ENCODE measurements at regions not wholly inside any gene's neighbourhood (a gene's known extent, or its start where the extent isn't known, plus 50 kb on each side); places are given as distances from the start of the nearest gene placed in this dataset.

DNA sequence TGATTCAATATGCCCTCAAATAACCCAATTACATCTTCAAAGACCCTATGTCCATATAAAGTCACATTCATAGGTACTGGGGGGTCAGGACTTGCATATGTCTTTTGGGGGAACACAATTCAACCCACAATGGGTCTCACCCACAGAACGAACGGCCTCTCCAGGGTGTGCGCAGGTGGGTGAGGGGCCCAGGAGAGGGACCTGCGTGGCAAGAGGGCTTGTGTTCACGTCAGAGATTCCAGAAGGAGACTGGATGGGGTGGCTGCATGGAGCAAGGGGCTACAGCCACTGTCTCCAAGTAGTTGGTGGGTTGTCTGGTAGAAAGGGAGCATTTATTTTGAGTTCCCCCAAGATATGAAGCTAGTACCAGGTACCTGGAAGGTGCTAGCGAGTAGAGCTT, 212.2 kb downstream of the SEC14L1 start:
- H4K20me1 ChIP-seq (replicated peaks in 1 of 2; ENCODE audit: control insufficient read depth in 1 of 2, insufficient read depth in 2 of 2, low read length in 2 of 2) = peaks cover 0 to 3% of the 10 kb centered on the region in 2 experiments
- H3K23ac ChIP-seq (ENCODE audit: insufficient read length) = no peak overlapping the region
- H4K8ac ChIP-seq (ENCODE audit: extremely low read depth, insufficient read depth, low read length) = no peak overlapping the region
- no peak overlapping the region for H3K4me2 ChIP-seq (ENCODE audit: insufficient read depth in 1 of 2, low read depth in 2 of 2, low read length in 2 of 2)
- no peak overlapping the region for H2BK5ac ChIP-seq (ENCODE audit: low read depth, low read length)
- 0 out of 4 replicates have a peak, but pooled peaks cover 0 to 2% of the 10 kb centered on the region in 2 experiments for H3K79me2 ChIP-seq (ENCODE audit: control insufficient read depth in 1 of 2, insufficient read depth in 2 of 2, low read length in 2 of 2)
- no peaks in the 10 kb centered on the region for H3K23me2 ChIP-seq (ENCODE audit: low read depth, low read length)
- 90% methylated on average over 6 of the region's 6 CpGs; no CpG with 5 or more reads in 1 of the 2 experiments for WGBS, 2 experiments (ENCODE audit: extremely low coverage in 1 of 2, insufficient coverage in 1 of 2, insufficient read length in 1 of 2, insufficient replicate concordance in 2 of 2, low coverage in 1 of 2, low lambda C conversion rate in 2 of 2, missing lambda C conversion rate in 1 of 2)
- no peak for FAIRE-seq
- POLR2A ChIA-PET (ENCODE audit: partially characterized antibody) = no interaction called here
- no peak overlapping the region for H3K27ac ChIP-seq (ENCODE audit: low read depth, low read length)
- no peaks in the 10 kb centered on the region for H3K27me3 ChIP-seq (replicated peaks in 1 of 4; ENCODE audit: control insufficient read depth in 3 of 4, extremely low read depth in 1 of 4, insufficient read depth in 3 of 4, low read length in 3 of 4)
- H4K91ac ChIP-seq (replicated peaks; ENCODE audit: insufficient read length, low read length) = no peak overlapping the region
- no peak overlapping the region for H4K5ac ChIP-seq (ENCODE audit: insufficient read length, low read depth, low read length)
- no peak overlapping the region for H3K56ac ChIP-seq (replicated peaks; ENCODE audit: insufficient read length, low read depth, low read length)
- H3K79me1 ChIP-seq (ENCODE audit: low read depth, low read length) = peaks cover 5% of the 10 kb centered on the region
- H2AK5ac ChIP-seq (ENCODE audit: low read depth, low read length) = no peak overlapping the region
- no peak overlapping the region for H3K18ac ChIP-seq (ENCODE audit: extremely low read depth, low read length)
- no peak overlapping the region for H2AFZ ChIP-seq (ENCODE audit: low read length)
- no peak overlapping the region for H3K4ac ChIP-seq (replicated peaks; ENCODE audit: insufficient read length, low read depth, low read length)
- CTCF ChIA-PET (ENCODE audit: partially characterized antibody) = interaction anchor here (1.0 to 1.5 kb wide), 3 partner anchors 9 to 49 kb away, joined by 3 to 4 read pairs (median 3); no protein-coding TSS in a partner anchor
- DNase-seq (ENCODE audit: low read depth in 1 of 2, low spot score in 2 of 2) = no peak
- no peaks in the 10 kb centered on the region for H3K36me3 ChIP-seq (ENCODE audit: control insufficient read depth in 2 of 4, insufficient read depth in 4 of 4, low read length in 3 of 4)
- H2BK15ac ChIP-seq (ENCODE audit: low read length) = no peak overlapping the region
- H3K9me3 ChIP-seq (ENCODE audit: insufficient read depth in 2 of 2, low read depth in 1 of 2, low read length in 1 of 2) = peaks cover 4 to 10% of the 10 kb centered on the region in 2 experiments; a peak in 2 of 4 replicates
- TF ChIP-seq RFX5 (IDR thresholded peaks at IDR 0.05; ENCODE audit: borderline replicate concordance, low read depth, low read length) (no peak), CEBPB (IDR thresholded peaks at IDR 0.05; ENCODE audit: low read depth, low read length) (no peak), CTBP2 (IDR thresholded peaks at IDR 0.05; ENCODE audit: borderline replicate concordance, insufficient read depth, insufficient read length, low read length) (no peak), ZNF274 (IDR thresholded peaks at IDR 0.05; ENCODE audit: borderline replicate concordance, extremely low read depth, low read length) (no peak), GTF2F1 (IDR thresholded peaks at IDR 0.05; ENCODE audit: borderline replicate concordance, low read depth, low read length) (no peak)
- no peak overlapping the region for H3K9ac ChIP-seq (replicated peaks in 1 of 4; ENCODE audit: extremely low read depth in 1 of 4, low read depth in 3 of 4, low read length in 3 of 4)
- H2BK20ac ChIP-seq (ENCODE audit: low read length) = no peak overlapping the region
- H2BK120ac ChIP-seq (replicated peaks; ENCODE audit: low read depth, low read length) = no peak overlapping the region
- no peak overlapping the region for H3K14ac ChIP-seq (ENCODE audit: insufficient read length)
- H3K4me1 ChIP-seq (replicated peaks in 1 of 4; ENCODE audit: control insufficient read depth in 3 of 4, insufficient read depth in 4 of 4, low read length in 3 of 4) = peaks cover 0 to 13% (median 6%) of the 10 kb centered on the region in 4 experiments; a peak in 6 of 7 replicates
- H2BK12ac ChIP-seq (ENCODE audit: low read depth, low read length) = no peak overlapping the region
- H3K4me3 ChIP-seq (ENCODE audit: extremely low read depth in 1 of 4, insufficient read depth in 2 of 4, low read depth in 3 of 4, low read length in 4 of 4) = no peak overlapping the region
